GM19328 (cell line): ENCODE measurements at regions not wholly inside any gene's neighbourhood (a gene's known extent, or its start where the extent isn't known, plus 50 kb on each side); places are given as distances from the start of the nearest gene placed in this dataset.
"Not testable (repeated sequence)": the region's sequence is repeated elsewhere in the genome, so short reads cannot be mapped to it uniquely, and the experiment has no call there.

ENCODE experiments used
- ATAC-seq: cut with Tn5 transposase; IDR thresholded peaks from one replicate; pipeline ENCODE4 v1.9.1; 2021; ENCODE audit warnings: mild to moderate bottlenecking, moderate library complexity; ENCODE audit not compliant: unreplicated experiment

- no peak for ATAC-seq
These were observed 524.5 kb upstream of the RGMB start for GRCh38 chr5:98248949-98249348.

DNA sequence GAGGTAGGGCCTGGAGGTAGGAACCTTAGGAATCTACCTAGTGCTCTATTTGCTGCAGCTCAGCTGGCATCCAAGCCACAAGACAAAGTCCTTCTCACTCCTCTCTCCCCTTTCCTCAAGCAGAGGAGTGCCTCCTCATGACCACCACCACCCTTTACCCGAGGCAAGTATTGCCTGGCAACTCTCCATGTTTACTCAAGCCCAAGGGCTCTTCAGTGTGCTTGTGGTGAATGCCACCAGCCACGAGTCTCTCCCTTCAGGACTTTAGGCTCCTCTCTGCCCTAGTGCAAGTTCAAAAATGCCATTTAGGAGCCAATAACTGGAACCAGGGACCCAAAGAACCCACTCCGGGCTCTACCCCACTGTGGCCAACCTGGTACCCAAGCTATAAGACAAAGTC is 514.5 kb upstream of the RGMB start:
- no peak for ATAC-seq

- no peak for ATAC-seq
These were observed 513.9 kb upstream of the RGMB start for GRCh38 chr5:98259595-98259994.

GRCh38 chr5:98263084-98263483 is 510.4 kb upstream of the RGMB start:
- no peak for ATAC-seq

DNA sequence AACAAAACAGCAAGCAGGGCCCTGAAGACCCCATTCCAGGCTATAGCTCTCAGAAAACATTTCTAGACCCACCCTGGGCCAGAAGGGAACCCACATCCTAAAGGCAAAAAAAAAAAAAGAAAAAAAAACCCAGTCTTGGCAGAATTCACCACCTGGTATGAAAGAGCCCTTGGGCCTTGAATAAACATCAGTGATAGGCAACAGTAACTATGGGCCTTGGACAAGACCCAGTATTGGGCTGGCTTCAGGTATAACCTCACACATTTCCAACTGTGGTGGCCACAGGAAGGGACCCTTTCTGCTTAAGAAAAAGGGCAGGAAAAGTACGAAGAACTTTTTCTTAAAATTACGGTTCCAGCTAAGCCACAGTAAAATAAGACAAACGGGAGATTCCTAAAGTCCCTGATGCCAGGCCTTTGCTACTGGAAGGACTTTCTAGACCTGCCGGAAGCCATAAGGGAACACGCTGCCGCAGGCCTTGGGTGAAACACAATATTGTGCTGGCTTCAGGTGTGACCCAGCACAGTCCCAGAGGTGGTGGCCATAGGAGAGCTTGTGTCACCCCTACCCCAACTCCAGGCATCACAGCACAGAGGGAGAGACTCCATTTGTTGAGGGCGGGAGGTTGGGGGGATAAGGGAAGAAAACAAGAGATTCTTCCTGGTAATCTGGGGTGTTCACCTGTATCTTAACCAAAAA is 505.2 kb upstream of the RGMB start:
- no peak for ATAC-seq

- ATAC-seq: no peak
These were observed 497.5 kb upstream of the RGMB start for GRCh38 chr5:98275980-98276379.

GRCh38 chr5:98282521-98282920 is 490.9 kb upstream of the RGMB start:
- ATAC-seq: no peak

GRCh38 chr5:98292496-98292895 is 481.0 kb upstream of the RGMB start:
- no peak for ATAC-seq

DNA sequence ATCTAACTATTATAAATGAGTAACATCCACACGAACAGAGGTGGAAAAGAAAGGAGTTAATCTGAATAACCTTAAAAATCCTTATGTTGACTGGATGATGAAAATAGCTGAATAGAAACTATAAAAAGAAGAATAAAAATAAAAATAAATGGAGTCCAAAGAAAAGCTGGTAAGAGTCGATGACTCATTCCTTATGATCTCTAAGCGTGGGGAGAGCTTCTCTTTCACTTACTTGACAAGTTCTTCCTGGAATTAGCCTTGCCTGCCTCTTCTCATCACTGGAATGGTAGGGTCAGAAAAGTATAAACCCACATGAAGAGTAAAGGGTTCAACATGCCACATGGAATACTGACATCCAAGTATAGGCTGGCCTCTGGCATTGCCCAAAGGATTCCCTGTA is 477.0 kb upstream of the RGMB start:
- ATAC-seq: no peak

DNA sequence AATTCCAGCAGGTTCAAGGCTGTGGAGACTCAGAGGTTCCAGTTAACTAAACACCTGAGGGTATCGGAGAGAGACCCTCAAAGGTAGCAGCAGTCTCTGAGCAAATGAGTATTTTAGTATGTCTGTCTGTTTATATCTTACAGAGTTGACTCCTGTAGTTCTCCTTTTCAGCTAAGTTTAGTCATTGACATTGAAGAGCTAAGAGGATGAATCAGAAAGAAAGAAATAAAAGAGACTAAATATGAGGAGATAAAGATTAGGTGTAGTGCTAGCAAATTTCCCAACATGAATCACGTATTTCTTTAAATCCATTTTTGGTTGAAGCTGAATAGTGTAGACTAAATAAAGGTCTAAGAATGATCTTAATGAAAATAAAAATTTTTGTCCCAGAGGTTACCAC is 474.0 kb upstream of the RGMB start:
- no peak for ATAC-seq

GRCh38 chr5:98301547-98301946 is 471.9 kb upstream of the RGMB start:
- no peak for ATAC-seq

DNA sequence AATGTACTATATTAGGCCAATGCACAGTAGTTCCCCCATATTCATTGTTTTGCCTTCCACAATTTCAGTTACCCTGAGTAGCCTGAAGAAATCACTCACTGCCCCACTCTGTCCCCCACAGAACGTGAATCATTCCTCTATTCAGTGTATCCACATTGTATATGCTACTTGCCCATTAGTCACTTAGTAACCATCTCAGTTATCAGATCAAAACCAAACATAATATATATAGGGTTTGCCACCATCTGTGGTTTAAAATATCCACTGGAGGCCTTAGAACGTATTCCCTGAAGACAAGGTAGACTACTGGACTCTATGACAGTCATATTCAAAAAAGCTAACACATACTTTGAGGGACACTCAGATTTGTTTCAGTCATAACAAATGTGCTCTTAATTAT is 465.7 kb upstream of the RGMB start:
- no peak for ATAC-seq

DNA sequence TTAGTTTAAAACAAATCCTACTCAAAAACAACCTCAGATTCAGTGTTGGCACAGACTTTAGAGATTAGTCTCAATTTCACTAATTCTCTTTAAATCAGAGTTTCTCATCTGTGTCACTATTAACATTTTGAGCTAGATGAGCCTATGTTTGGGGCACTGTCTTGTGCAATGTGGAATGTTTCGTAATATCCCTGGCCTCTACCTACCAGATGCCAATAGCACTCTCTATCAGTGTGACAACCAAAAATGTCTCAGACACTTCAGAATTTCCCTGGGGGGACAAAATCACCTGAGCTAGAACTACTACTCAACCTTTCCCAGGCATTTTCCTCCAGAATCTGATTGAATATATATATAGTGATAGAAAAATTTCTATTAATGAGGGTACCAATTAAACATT is 465.2 kb upstream of the RGMB start:
- no peak for ATAC-seq

DNA sequence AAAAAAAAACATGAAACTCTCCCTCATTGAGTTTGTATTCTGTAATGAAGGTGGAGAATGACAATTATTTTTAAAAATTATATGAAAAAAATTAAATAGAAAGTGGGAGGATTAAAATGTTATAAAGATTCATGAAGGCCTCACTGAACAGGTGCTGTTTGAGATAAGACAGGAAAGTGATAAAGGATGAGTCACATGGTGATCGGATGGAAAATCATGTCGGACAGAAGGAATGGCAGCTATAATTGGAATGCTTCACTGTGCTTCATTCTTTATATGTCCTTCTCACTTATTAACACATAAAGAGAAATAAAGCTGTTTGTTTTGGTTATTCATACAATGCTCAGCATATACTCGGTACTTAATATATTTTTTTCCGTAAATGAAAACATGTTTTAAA is 464.5 kb upstream of the RGMB start:
- no peak for ATAC-seq

DNA sequence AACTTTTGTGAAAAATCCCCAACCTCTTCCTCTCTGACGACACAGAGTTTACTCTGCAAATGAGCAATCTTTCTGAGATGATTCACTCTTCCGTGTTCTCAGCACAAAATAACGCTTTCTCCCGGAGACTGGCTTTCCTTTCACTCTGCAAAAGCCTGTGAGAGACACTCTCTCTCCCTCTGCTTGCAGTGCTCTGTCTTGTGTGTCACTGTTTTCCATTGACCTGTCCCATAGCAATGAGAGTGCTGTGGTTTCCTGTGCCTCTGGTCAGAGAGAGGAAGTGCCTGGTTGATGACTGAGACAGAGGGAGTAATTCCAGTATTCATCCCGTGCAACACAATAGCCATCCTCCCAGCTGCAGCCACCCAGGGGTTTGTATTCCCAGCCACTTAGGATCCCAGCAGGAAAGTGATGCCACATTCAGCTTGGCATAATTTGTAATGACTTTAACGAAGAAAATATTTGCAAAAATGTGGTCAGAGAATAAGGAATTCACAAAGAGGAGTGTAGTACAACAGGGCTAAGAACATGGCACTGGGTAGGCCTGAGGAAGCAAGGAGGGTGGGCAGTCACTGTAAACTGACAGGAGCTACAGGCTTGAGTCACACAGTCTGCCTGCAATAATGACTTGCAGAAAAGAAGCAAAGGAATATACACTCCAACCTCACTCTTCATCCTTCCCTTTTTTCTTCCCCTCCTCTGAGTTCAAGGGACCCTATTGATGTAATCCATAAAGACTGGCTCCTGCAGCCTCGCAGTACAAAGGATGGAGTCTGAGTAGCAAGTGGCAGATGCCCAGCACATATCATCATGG is 463.5 kb upstream of the RGMB start:
- ATAC-seq: peak; percentile 56

DNA sequence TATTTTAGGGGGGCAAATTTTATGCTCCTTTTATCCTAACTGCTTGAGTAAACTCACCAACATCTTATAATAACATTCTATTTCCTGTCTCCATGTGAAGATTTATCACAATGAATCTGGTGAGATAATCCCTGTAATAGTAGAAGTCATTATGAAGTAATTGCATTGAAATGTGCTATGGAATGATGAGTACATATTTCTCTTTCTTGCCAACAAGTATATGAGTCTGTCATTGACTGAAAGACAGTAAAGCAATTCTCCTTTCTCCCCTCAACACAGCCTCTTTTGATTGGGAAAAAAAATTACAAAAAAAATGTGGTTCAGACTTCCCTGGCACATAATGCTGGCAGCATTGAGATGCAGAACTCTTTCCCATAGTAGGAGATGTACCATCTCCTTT is 459.2 kb upstream of the RGMB start:
- ATAC-seq: no peak

GRCh38 chr5:98318386-98318785 is 455.1 kb upstream of the RGMB start:
- ATAC-seq: no peak

GRCh38 chr5:98319299-98320011 is 454.0 kb upstream of the RGMB start:
- ATAC-seq: no peak

DNA sequence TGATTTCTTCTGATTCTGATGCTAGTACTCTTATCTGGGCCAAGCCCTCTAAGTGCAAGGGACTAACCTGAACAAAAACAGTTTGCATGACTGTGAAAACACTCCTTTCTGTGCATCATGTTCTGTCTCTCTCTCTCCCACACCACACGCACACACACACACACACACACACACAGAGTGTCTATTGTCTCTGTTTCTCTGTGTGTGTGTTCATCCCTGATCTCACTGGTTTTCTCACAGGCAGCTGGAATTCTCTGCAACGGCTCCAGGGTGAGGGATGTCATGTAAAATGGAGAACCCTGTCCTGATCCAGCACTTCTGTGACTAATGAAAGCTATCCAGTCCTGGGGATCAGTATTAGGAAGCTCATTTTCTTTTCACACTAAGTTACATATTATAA is 453.1 kb upstream of the RGMB start:
- ATAC-seq: no peak

GRCh38 chr5:98321361-98321760 is 452.1 kb upstream of the RGMB start:
- ATAC-seq: no peak

DNA sequence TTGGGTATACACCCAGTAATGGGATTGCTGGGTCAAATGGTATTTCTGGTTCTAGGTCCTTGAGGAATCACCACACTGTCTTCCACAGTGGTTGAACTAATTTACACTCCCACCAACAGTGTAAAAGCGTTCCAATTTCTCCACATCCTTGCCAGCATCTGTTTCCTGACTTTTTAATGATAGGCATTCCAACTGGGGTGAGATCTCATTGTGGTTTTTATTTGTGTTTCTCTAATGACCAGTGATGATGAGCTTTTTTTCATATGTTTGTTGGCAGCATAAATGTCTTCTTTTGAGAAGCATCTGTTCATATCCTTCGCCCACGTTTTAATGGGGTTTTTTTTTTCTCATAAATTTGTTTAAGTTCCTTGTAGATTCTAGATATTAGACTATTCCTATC is 448.3 kb upstream of the RGMB start:
- ATAC-seq: not testable (repeated sequence)

GRCh38 chr5:98328015-98328414 is 445.4 kb upstream of the RGMB start:
- no peak for ATAC-seq
